GM12873 (cell line): ENCODE measurements at regions not wholly inside any gene's neighbourhood (a gene's known extent, or its start where the extent isn't known, plus 50 kb on each side); places are given as distances from the start of the nearest gene placed in this dataset.

Source experiments
- TF ChIP-seq, protein P1 (sequence below): IDR thresholded peaks from 2 replicates; pipeline ENCODE4 v1.5.1; 2012; ENCODE audit warnings: low read depth, mild to moderate bottlenecking, moderate library complexity, low read length, control low read depth; ENCODE audit not compliant: insufficient read depth; ENCODE audit errors: missing control alignments

GRCh38 chr5:163569284-163569683 is 63.9 kb downstream of the MAT2B start:
- TF ChIP-seq, protein P1, sequence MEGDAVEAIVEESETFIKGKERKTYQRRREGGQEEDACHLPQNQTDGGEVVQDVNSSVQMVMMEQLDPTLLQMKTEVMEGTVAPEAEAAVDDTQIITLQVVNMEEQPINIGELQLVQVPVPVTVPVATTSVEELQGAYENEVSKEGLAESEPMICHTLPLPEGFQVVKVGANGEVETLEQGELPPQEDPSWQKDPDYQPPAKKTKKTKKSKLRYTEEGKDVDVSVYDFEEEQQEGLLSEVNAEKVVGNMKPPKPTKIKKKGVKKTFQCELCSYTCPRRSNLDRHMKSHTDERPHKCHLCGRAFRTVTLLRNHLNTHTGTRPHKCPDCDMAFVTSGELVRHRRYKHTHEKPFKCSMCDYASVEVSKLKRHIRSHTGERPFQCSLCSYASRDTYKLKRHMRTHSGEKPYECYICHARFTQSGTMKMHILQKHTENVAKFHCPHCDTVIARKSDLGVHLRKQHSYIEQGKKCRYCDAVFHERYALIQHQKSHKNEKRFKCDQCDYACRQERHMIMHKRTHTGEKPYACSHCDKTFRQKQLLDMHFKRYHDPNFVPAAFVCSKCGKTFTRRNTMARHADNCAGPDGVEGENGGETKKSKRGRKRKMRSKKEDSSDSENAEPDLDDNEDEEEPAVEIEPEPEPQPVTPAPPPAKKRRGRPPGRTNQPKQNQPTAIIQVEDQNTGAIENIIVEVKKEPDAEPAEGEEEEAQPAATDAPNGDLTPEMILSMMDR = no peak

- TF ChIP-seq, protein P1 = no peak
These were observed 66.3 kb downstream of the MAT2B start for GRCh38 chr5:163571744-163572143.

- TF ChIP-seq, protein P1 = no peak
These were observed 69.3 kb downstream of the MAT2B start for GRCh38 chr5:163574472-163575440.

DNA sequence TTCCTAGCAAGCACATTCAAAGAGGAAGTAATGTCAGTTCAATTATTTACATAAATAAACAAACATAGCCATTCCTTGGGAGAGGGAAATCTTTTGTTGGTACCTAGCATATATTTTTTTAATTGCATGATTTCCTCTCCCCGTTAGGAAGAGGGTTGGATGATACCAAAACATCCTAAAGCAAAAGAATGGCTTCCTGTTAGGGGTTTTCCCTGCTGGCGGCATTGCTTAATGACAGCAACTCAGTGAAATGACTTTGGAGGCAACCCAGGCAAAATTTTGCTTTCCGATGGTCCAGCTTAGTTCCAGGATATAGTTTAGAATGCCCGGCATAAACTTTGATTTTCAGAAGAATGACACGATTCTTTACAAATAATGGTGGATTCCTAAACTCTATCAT is 73.2 kb downstream of the MAT2B start:
- TF ChIP-seq, protein P1 = no peak

DNA sequence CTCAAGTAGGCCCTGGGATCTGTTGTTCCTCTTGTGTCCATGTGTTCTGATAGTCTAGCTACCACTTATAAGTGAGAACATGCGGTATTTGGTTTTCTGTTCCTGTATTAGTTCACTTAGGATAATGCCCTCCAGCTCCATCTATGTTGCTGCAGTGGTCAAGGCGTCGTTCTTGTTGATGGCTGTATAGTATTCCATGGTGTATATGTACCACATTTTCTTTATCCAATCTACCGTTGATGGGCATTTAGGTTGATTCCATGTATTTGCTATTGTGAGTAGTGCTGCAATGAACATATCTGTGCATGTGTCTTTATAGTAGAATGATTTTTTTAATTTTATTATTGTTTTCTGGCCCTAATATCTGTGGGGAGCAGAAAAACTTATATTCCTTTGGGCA is 74.3 kb downstream of the MAT2B start:
- TF ChIP-seq, protein P1 = no peak

GRCh38 chr5:163580516-163580915 is 75.1 kb downstream of the MAT2B start:
- TF ChIP-seq, protein P1 = no peak

DNA sequence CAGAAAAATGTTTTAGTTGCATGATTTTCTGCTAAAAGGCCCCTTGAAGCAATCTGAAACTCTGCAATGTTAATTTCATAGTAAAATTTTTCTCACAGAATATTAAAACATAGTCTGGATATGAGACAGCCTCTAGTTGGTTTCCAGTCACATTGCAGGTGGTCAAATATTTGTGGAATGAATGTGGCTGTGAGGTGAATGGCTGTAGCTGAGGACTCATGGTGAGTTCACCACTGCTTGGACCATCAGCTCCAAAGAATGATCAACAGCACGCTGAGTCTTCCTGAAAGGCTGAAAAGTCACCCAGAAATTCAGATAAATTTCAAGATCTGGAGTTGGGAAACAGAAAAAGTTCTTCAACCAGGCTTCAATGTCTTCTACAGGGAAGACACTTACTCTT is 79.8 kb downstream of the MAT2B start:
- TF ChIP-seq, protein P1 = no peak
